HCT116 (cell line): ENCODE measurements at regions not wholly inside any gene's neighbourhood (a gene's known extent, or its start where the extent isn't known, plus 50 kb on each side); places are given as distances from the start of the nearest gene placed in this dataset.

Experiments
- ATAC-seq: fragments of 200-7000 bp; cut with Tn5 transposase; 2 replicates; pipeline ENCODE4 v1.9.1; 2020; ENCODE audit warnings: mild to moderate bottlenecking, moderate library complexity
- BruUV-seq: library from RNA; stranded (reverse); fragments of 400-500 nt; replicated peaks from 2 replicates; lab custom pipeline; 2021; lab: Mats Ljungman, UMichigan
- CTCF ChIA-PET: fragments of 300-600 bp; sonication (Branson Sonifier 250); formaldehyde crosslinking; loops from one replicate; lab custom pipeline; 2021; ENCODE audit warnings: antibody characterized with exemption; lab: Charles Lee
- POLR2A ChIA-PET: fragments of 300-600, 350-600 bp; sonication (Branson Sonifier 250); formaldehyde crosslinking; loops from one replicate; lab custom pipeline; 2021; ENCODE audit warnings: antibody characterized with exemption; lab: Charles Lee
- RAD21 ChIA-PET, 2 experiments: fragments of 300-600 bp; sonication (Branson Sonifier 250); formaldehyde crosslinking; loops; one replicate each; lab custom pipeline; 2023; ENCODE audit warnings: low total read pairs in 2 of 2; ENCODE audit not compliant: uncharacterized antibody in 2 of 2, unreplicated experiment in 2 of 2, low non-redundant PET in 1 of 2; lab: Charles Lee
- DNase-seq: peaks from one replicate; pipeline ENCODE4 v3.0.0-alpha.2; 2010; ENCODE audit warnings: low read depth, low spot score
- H2AFZ ChIP-seq: fragments of 200-600 bp; shearing (Covaris generic), sonication (generic); 2 replicates; pipeline ENCODE4 v1.6.1; 2017; ENCODE audit warnings: low read depth, mixed run types, mixed read lengths, antibody characterized with exemption, low read length; ENCODE audit not compliant: poor library complexity, severe bottlenecking
- H3K27ac ChIP-seq: 2 replicates; pipeline ENCODE4 v1.5.1; 2012; ENCODE audit warnings: low read depth, low read length
- H3K27me3 ChIP-seq: fragments of 200-600 bp; sonication (generic); 2 replicates; pipeline ENCODE4 v1.6.1; 2016; ENCODE audit warnings: mixed run types, low read length, mixed read lengths; ENCODE audit not compliant: insufficient read depth
- H3K36me3 ChIP-seq, 2 experiments: fragments of 200-500 bp in 1 of 2; fragments of 200-600 bp in 1 of 2; sonication (Bioruptor generic) in 1 of 2; sonication (generic) in 1 of 2; 2 replicates each; pipeline versions ENCODE4 v1.5.1 to v1.6.1; 2014 to 2016; ENCODE audit warnings: low read length in 2 of 2, inconsistent platforms in 1 of 2, mixed read lengths in 1 of 2, mixed run types in 1 of 2; ENCODE audit not compliant: insufficient read depth in 2 of 2, control insufficient read depth in 1 of 2
- H3K4me1 ChIP-seq, 2 experiments: fragments of 200-600 bp in 1 of 2; sonication (generic) in 1 of 2; 2 replicates each; pipeline versions ENCODE4 v1.5.1 to v1.6.1; 2012 to 2017; ENCODE audit warnings: low read length in 2 of 2, inconsistent platforms in 1 of 2, mild to moderate bottlenecking in 1 of 2, mixed read lengths in 1 of 2, mixed run types in 1 of 2, moderate library complexity in 1 of 2; ENCODE audit not compliant: insufficient read depth in 2 of 2, control insufficient read depth in 1 of 2
- H3K4me2 ChIP-seq: fragments of 200-600 bp; sonication (generic); 2 replicates; pipeline ENCODE4 v1.6.1; 2017; ENCODE audit warnings: mixed run types, low read length, mixed read lengths
- H3K4me3 ChIP-seq, 2 experiments: fragments of 200-600 bp in 1 of 2; sonication (generic) in 1 of 2; replicated peaks in 1 of 2; 2 replicates each; pipeline ENCODE4 v1.5.1; 2011 to 2016; ENCODE audit warnings: low read length in 2 of 2, control low read depth in 1 of 2, low read depth in 1 of 2, mild to moderate bottlenecking in 1 of 2, mixed read lengths in 1 of 2, mixed run types in 1 of 2
- H3K79me2 ChIP-seq: fragments of 200-600 bp; sonication (generic); 2 replicates; pipeline ENCODE4 v1.6.1; 2017; ENCODE audit warnings: mild to moderate bottlenecking, mixed run types, low read length, moderate library complexity, mixed read lengths; ENCODE audit not compliant: insufficient read depth
- H3K9ac ChIP-seq: fragments of 200-600 bp; sonication (generic); 2 replicates; pipeline ENCODE4 v1.6.1; 2016; ENCODE audit warnings: low read length, mixed read lengths
- H3K9me2 ChIP-seq: fragments of 200-600 bp; sonication (generic), shearing (Covaris generic); 2 replicates; pipeline ENCODE4 v1.6.1; 2017; ENCODE audit warnings: mixed run types, mild to moderate bottlenecking, moderate library complexity; ENCODE audit not compliant: insufficient read depth
- H3K9me3 ChIP-seq, 2 experiments: fragments of 200-500 bp in 1 of 2; fragments of 200-600 bp in 1 of 2; sonication (Bioruptor generic) in 1 of 2; sonication (generic) in 1 of 2; 2 replicates each; pipeline ENCODE4 v1.6.1; 2014 to 2017; ENCODE audit warnings: low read length in 2 of 2, mixed read lengths in 2 of 2, inconsistent platforms in 1 of 2, low read depth in 1 of 2, mild to moderate bottlenecking in 1 of 2, mixed run types in 1 of 2, moderate library complexity in 1 of 2; ENCODE audit not compliant: control insufficient read depth in 1 of 2, insufficient read depth in 1 of 2
- H4K20me1 ChIP-seq: fragments of 200-600 bp; sonication (generic), shearing (Covaris generic); 2 replicates; pipeline ENCODE4 v1.6.1; 2017; ENCODE audit warnings: mixed run types, mild to moderate bottlenecking, moderate library complexity; ENCODE audit not compliant: insufficient read depth
- ATF3 ChIP-seq: IDR thresholded peaks from 2 replicates; pipeline ENCODE4 v1.6.1; 2012
- CBX3 ChIP-seq: IDR thresholded peaks from 2 replicates; pipeline ENCODE4 v1.6.1; 2012; ENCODE audit warnings: low read depth
- CEBPB ChIP-seq: IDR thresholded peaks from 2 replicates; pipeline ENCODE4 v1.6.1; 2012; ENCODE audit warnings: low read depth
- CTCF ChIP-seq, 3 experiments: fragments of 200-600 bp in 1 of 3; sonication (generic) in 1 of 3; IDR thresholded peaks in 2 of 3; conservative IDR thresholded peaks in 1 of 3; 2 replicates each; pipeline ENCODE4 v1.5.1; 2012 to 2017; ENCODE audit warnings: low read depth in 2 of 3, low read length in 2 of 3, antibody characterized with exemption in 1 of 3, borderline replicate concordance in 1 of 3, control low read depth in 1 of 3, mild to moderate bottlenecking in 1 of 3, mixed read lengths in 1 of 3, mixed run types in 1 of 3, moderate library complexity in 1 of 3; ENCODE audit not compliant: insufficient read depth in 1 of 3
- ELF1 ChIP-seq: IDR thresholded peaks from 2 replicates; pipeline ENCODE4 v1.6.1; 2012; ENCODE audit warnings: low read depth, borderline replicate concordance
- EZH2 ChIP-seq: fragments of 200-600 bp; sonication (generic); IDR thresholded peaks from 2 replicates; pipeline ENCODE4 v1.6.1; 2017; ENCODE audit warnings: antibody characterized with exemption, mixed run types
- EZH2phosphoT487 ChIP-seq: fragments of 200-600 bp; IDR thresholded peaks from 2 replicates; pipeline ENCODE4 v1.6.1; 2018; ENCODE audit warnings: antibody characterized with exemption, borderline replicate concordance
- FOSL1 ChIP-seq: IDR thresholded peaks from 2 replicates; pipeline ENCODE4 v1.6.1; 2012; ENCODE audit warnings: low read depth
- MAX ChIP-seq: IDR thresholded peaks from 2 replicates; pipeline ENCODE4 v1.6.1; 2012
- POLR2AphosphoS5 ChIP-seq: IDR thresholded peaks from 2 replicates; pipeline ENCODE4 v1.6.1; 2011; ENCODE audit warnings: mild to moderate bottlenecking, low read depth, low read length, moderate library complexity
- RAD21 ChIP-seq: IDR thresholded peaks from 2 replicates; pipeline ENCODE4 v1.6.1; 2012; ENCODE audit warnings: low read depth, mild to moderate bottlenecking
- SIN3A ChIP-seq: IDR thresholded peaks from 2 replicates; pipeline ENCODE4 v1.6.1; 2012; ENCODE audit warnings: low read depth
- SP1 ChIP-seq: IDR thresholded peaks from 2 replicates; pipeline ENCODE4 v1.6.1; 2012; ENCODE audit warnings: low read depth
- SRF ChIP-seq: IDR thresholded peaks from 2 replicates; pipeline ENCODE4 v1.6.1; 2012; ENCODE audit warnings: low read depth
- TCF7L2 ChIP-seq: IDR thresholded peaks from 2 replicates; pipeline ENCODE4 v1.7.0; 2011; ENCODE audit warnings: borderline replicate concordance, inconsistent platforms; ENCODE audit not compliant: insufficient read depth, insufficient read length; ENCODE audit errors: extremely low read depth
- YY1 ChIP-seq: IDR thresholded peaks from 2 replicates; pipeline ENCODE4 v1.6.1; 2011; ENCODE audit warnings: low read length, low read depth, moderate library complexity, mild to moderate bottlenecking; ENCODE audit not compliant: insufficient replicate concordance; ENCODE audit errors: extremely low read depth
- ZFX ChIP-seq: fragments of 450-650 bp; IDR thresholded peaks from 2 replicates; pipeline ENCODE4 v1.6.1; 2017
- ZNF274 ChIP-seq: fragments of 200-500 bp; sonication (Bioruptor generic); IDR thresholded peaks from 2 replicates; pipeline ENCODE4 v1.6.1; 2014; ENCODE audit warnings: mild to moderate bottlenecking, low read depth, low read length, inconsistent platforms
- intact Hi-C: fragments of 100-400 bp; cut with micrococcal nuclease; formaldehyde crosslinking; loops from 2 replicates; pipeline ENCODE4 v1.10.0; 2022

DNA sequence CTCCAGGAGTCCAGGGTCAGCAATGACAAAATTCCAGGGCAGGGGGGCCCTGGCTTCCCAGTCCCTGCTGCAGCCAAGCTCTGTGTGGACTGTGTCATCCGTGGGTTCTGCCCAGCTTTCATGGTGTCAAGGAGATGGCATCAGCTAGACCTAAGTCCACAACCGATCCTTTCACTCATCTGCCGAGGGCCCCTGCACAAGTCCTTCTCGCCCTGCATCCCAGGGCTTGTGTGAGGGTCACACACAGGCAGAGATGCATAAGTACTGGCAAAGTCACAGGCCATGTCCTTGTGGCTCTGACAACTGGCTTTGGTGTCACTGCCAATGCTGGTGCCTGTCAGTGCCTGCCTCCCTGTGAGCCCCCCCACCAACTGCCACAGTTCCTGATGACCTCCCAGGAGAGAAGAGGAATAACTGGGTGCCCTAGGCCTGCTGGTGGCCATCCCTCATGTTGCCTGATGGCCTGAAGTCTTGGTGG is 181.4 kb upstream of the CST7 start:
- Histone ChIP-seq H3K9me3 (no peaks in the 10 kb centered on the region), H4K20me1 (no peaks in the 10 kb centered on the region), H2AFZ (no peak overlapping the region), H3K79me2 (no peaks in the 10 kb centered on the region), H3K36me3 (no peaks in the 10 kb centered on the region), H3K27me3 (peaks cover 39% of the 10 kb centered on the region), H3K9me2 (no peaks in the 10 kb centered on the region), H3K27ac (no peak overlapping the region), H3K4me2 (no peak overlapping the region), H3K4me1 (no peaks in the 10 kb centered on the region), H3K4me3 (no peak overlapping the region), H3K9ac (no peak overlapping the region)
- no peak for ATAC-seq
- intact Hi-C loops: no loop called here
- POLR2A ChIA-PET: no interaction called here
- BruUV-seq: no TSS peak
- DNase-seq: no peak
- RAD21 ChIA-PET: no interaction called here
- CTCF ChIA-PET: no interaction called here
- TF ChIP-seq CTCF (IDR thresholded peaks at IDR 0.05 in 2 of 3, conservative IDR thresholded peaks at IDR 0.05 in 1 of 3; ENCODE audit: borderline replicate concordance in 1 of 3, insufficient read depth in 1 of 3, low read depth in 2 of 3, low read length in 2 of 3): no peak
- TF ChIP-seq ELF1: no peak
- TF ChIP-seq CBX3: no peak
- TF ChIP-seq SP1: no peak
- no peak for TF ChIP-seq TCF7L2
- TF ChIP-seq ZNF274: no peak
- TF ChIP-seq ATF3: no peak
- no peak for TF ChIP-seq ZFX
- no peak for TF ChIP-seq EZH2phosphoT487
- no peak for TF ChIP-seq POLR2AphosphoS5
- TF ChIP-seq EZH2: no peak
- no peak for TF ChIP-seq SRF
- TF ChIP-seq MAX: no peak
- no peak for TF ChIP-seq CEBPB
- TF ChIP-seq SIN3A: no peak
- TF ChIP-seq RAD21: no peak
- no peak for TF ChIP-seq FOSL1
- TF ChIP-seq YY1: no peak
